H1 (cell line): ENCODE measurements at regions not wholly inside any gene's neighbourhood (a gene's known extent, or its start where the extent isn't known, plus 50 kb on each side); places are given as distances from the start of the nearest gene placed in this dataset.

ENCODE experiments used
- CTCF ChIA-PET: fragments of 300-600 bp; sonication (Branson Sonifier 250); formaldehyde crosslinking; loops from one replicate; lab custom pipeline; 2021; ENCODE audit not compliant: partially characterized antibody; lab: Charles Lee
- POLR2A ChIA-PET: fragments of 300-600 bp; sonication (Branson Sonifier 250); formaldehyde crosslinking; loops from one replicate; lab custom pipeline; 2021; ENCODE audit warnings: inconsistent platforms; ENCODE audit not compliant: partially characterized antibody; lab: Charles Lee
- DNase-seq, 2 experiments: peaks; one replicate each; pipeline versions ENCODE4 v3.0.0 to v3.0.0-alpha.2; 2010 to 2022; ENCODE audit warnings: low spot score in 2 of 2, low read depth in 1 of 2, mixed read lengths in 1 of 2
- FAIRE-seq: peaks from 2 replicates; lab custom pipeline; 2011; peaks lifted over from hg19 to GRCh38; lab: Jason Lieb, UNC
- H2AFZ ChIP-seq: 2 replicates; pipeline ENCODE4 v1.8.1; 2012; ENCODE audit warnings: low read length, inconsistent platforms
- H2AK5ac ChIP-seq: 2 replicates; pipeline ENCODE4 v1.6.1; 2013; ENCODE audit warnings: low read depth, low read length
- H2BK120ac ChIP-seq: replicated peaks from 2 replicates; pipeline ENCODE3; 2013; ENCODE audit warnings: low read depth, low read length, inconsistent platforms
- H2BK12ac ChIP-seq: 2 replicates; pipeline ENCODE4 v1.6.1; 2013; ENCODE audit warnings: low read depth, low read length
- H2BK15ac ChIP-seq: 2 replicates; pipeline ENCODE4 v1.6.1; 2013; ENCODE audit warnings: low read length
- H2BK20ac ChIP-seq: 2 replicates; pipeline ENCODE4 v1.6.1; 2013; ENCODE audit warnings: low read length
- H2BK5ac ChIP-seq: 2 replicates; pipeline ENCODE4 v1.6.1; 2013; ENCODE audit warnings: low read depth, low read length
- H3K14ac ChIP-seq: 2 replicates; pipeline ENCODE4 v1.6.1; 2013; ENCODE audit warnings: inconsistent platforms; ENCODE audit not compliant: insufficient read length
- H3K18ac ChIP-seq: 2 replicates; pipeline ENCODE4 v1.6.1; 2013; ENCODE audit warnings: low read length; ENCODE audit errors: extremely low read depth
- H3K23ac ChIP-seq: 2 replicates; pipeline ENCODE4 v1.6.1; 2013; ENCODE audit warnings: inconsistent platforms; ENCODE audit not compliant: insufficient read length
- H3K23me2 ChIP-seq: 2 replicates; pipeline ENCODE4 v1.6.1; 2013; ENCODE audit warnings: low read depth, low read length
- H3K27ac ChIP-seq: 2 replicates; pipeline ENCODE4 v1.6.1; 2011; ENCODE audit warnings: low read depth, low read length, inconsistent platforms
- H3K27me3 ChIP-seq, 4 experiments: replicated peaks in 1 of 4; 1 replicate in 1 of 4; 2 replicates in 3 of 4; pipeline versions ENCODE4 v1.6.1 to v1.8.1; 2011 to 2013; ENCODE audit warnings: low read length in 3 of 4, mild to moderate bottlenecking in 3 of 4, inconsistent platforms in 2 of 4, mixed read lengths in 2 of 4, moderate library complexity in 1 of 4; ENCODE audit not compliant: control insufficient read depth in 3 of 4, insufficient read depth in 3 of 4; ENCODE audit errors: extremely low read depth in 1 of 4
- H3K36me3 ChIP-seq, 4 experiments: 2 replicates each; pipeline versions ENCODE4 v1.6.1 to v1.8.1; 2011 to 2013; ENCODE audit warnings: mild to moderate bottlenecking in 4 of 4, low read length in 3 of 4, moderate library complexity in 2 of 4, control low read depth in 1 of 4, inconsistent platforms in 1 of 4; ENCODE audit not compliant: insufficient read depth in 4 of 4, control insufficient read depth in 2 of 4
- H3K4ac ChIP-seq: replicated peaks from 2 replicates; pipeline ENCODE3; 2013; ENCODE audit warnings: low read length, low read depth, mixed read lengths, inconsistent platforms; ENCODE audit not compliant: insufficient read length
- H3K4me1 ChIP-seq, 4 experiments: replicated peaks in 1 of 4; 1 replicate in 1 of 4; 2 replicates in 3 of 4; pipeline versions ENCODE4 v1.6.1 to v1.8.1; 2011 to 2013; ENCODE audit warnings: low read length in 3 of 4, inconsistent platforms in 2 of 4, mixed read lengths in 1 of 4; ENCODE audit not compliant: insufficient read depth in 4 of 4, control insufficient read depth in 3 of 4
- H3K4me2 ChIP-seq, 2 experiments: 2 replicates each; pipeline versions ENCODE4 v1.6.1 to v1.8.1; 2011 to 2013; ENCODE audit warnings: low read depth in 2 of 2, low read length in 2 of 2, control low read depth in 1 of 2, inconsistent platforms in 1 of 2, mild to moderate bottlenecking in 1 of 2; ENCODE audit not compliant: insufficient read depth in 1 of 2
- H3K4me3 ChIP-seq, 4 experiments: fragments of 200-600, 300-600 bp in 1 of 4; sonication (generic), shearing (Covaris generic), sonication (Bioruptor Twin) in 1 of 4; 2 replicates each; pipeline versions ENCODE4 v1.5.1 to v1.8.1; 2011 to 2016; ENCODE audit warnings: low read length in 4 of 4, low read depth in 3 of 4, control low read depth in 2 of 4, inconsistent platforms in 2 of 4, mild to moderate bottlenecking in 2 of 4, mixed read lengths in 1 of 4, moderate library complexity in 1 of 4; ENCODE audit not compliant: insufficient read depth in 2 of 4; ENCODE audit errors: extremely low read depth in 1 of 4
- H3K56ac ChIP-seq: replicated peaks from 2 replicates; pipeline ENCODE3; 2013; ENCODE audit warnings: low read depth, mild to moderate bottlenecking, mixed read lengths, low read length, inconsistent platforms; ENCODE audit not compliant: insufficient read length
- H3K79me1 ChIP-seq: 2 replicates; pipeline ENCODE4 v1.6.1; 2013; ENCODE audit warnings: low read depth, low read length, control low read depth
- H3K79me2 ChIP-seq, 2 experiments: 2 replicates each; pipeline versions ENCODE4 v1.6.1 to v1.8.1; 2012 to 2013; ENCODE audit warnings: low read length in 2 of 2, mild to moderate bottlenecking in 2 of 2, inconsistent platforms in 1 of 2; ENCODE audit not compliant: insufficient read depth in 2 of 2, control insufficient read depth in 1 of 2
- H3K9ac ChIP-seq, 4 experiments: replicated peaks in 1 of 4; 1 replicate in 1 of 4; 2 replicates in 3 of 4; pipeline versions ENCODE4 v1.6.1 to v1.8.1; 2011 to 2013; ENCODE audit warnings: low read depth in 3 of 4, low read length in 3 of 4, control low read depth in 2 of 4, mild to moderate bottlenecking in 2 of 4, moderate library complexity in 2 of 4, inconsistent platforms in 1 of 4; ENCODE audit errors: extremely low read depth in 1 of 4
- H3K9me3 ChIP-seq, 2 experiments: 2 replicates each; pipeline versions ENCODE4 v1.6.1 to v1.8.1; 2012 to 2013; ENCODE audit warnings: mild to moderate bottlenecking in 2 of 2, moderate library complexity in 2 of 2, control low read depth in 1 of 2, inconsistent platforms in 1 of 2, low read depth in 1 of 2, low read length in 1 of 2, mixed read lengths in 1 of 2; ENCODE audit not compliant: insufficient read depth in 2 of 2
- H4K20me1 ChIP-seq, 2 experiments: replicated peaks in 1 of 2; 2 replicates each; pipeline versions ENCODE3 to v1.8.1; 2011 to 2013; ENCODE audit warnings: inconsistent platforms in 2 of 2, low read length in 2 of 2, mild to moderate bottlenecking in 1 of 2; ENCODE audit not compliant: insufficient read depth in 2 of 2, control insufficient read depth in 1 of 2
- H4K5ac ChIP-seq: 2 replicates; pipeline ENCODE4 v1.6.1; 2013; ENCODE audit warnings: low read length, low read depth, mixed read lengths, inconsistent platforms; ENCODE audit not compliant: insufficient read length
- H4K8ac ChIP-seq: 2 replicates; pipeline ENCODE4 v1.8.0; 2013; ENCODE audit warnings: mild to moderate bottlenecking, moderate library complexity, low read length, inconsistent platforms; ENCODE audit not compliant: insufficient read depth; ENCODE audit errors: extremely low read depth
- H4K91ac ChIP-seq: replicated peaks from 2 replicates; pipeline ENCODE3; 2013; ENCODE audit warnings: low read length, mixed read lengths, inconsistent platforms; ENCODE audit not compliant: insufficient read length
- EP300 ChIP-seq, 2 experiments: IDR thresholded peaks; 1 replicate in 1 of 2; 2 replicates in 1 of 2; pipeline ENCODE4 v1.6.1; 2011 to 2012; ENCODE audit warnings: low read depth in 2 of 2, low read length in 2 of 2, mild to moderate bottlenecking in 2 of 2, borderline replicate concordance in 1 of 2, inconsistent platforms in 1 of 2, moderate library complexity in 1 of 2
- SP4 ChIP-seq: IDR thresholded peaks from 2 replicates; pipeline ENCODE4 v1.6.1; 2012; ENCODE audit warnings: low read length, inconsistent platforms
- WGBS, 2 experiments: shearing (Covaris generic) in 1 of 2; methylation state at CpG; one replicate each; pipeline versions ENCODE4 v1.1.6 to v1.1.7; 2013 to 2015; ENCODE audit warnings: low lambda C conversion rate in 2 of 2, mixed read lengths in 2 of 2, inconsistent platforms in 1 of 2, low coverage in 1 of 2, missing lambda C conversion rate in 1 of 2; ENCODE audit not compliant: insufficient replicate concordance in 2 of 2, insufficient coverage in 1 of 2, insufficient read length in 1 of 2; ENCODE audit errors: extremely low coverage in 1 of 2, missing lambda C conversion rate in 1 of 2; 5-methylcytosine and 5-hydroxymethylcytosine counted together

- ChIA-PET CTCF (interaction anchor here (0.5 to 2.6 kb wide), 5 partner anchors 13 to 137 kb away, joined by 3 to 9 read pairs (median 4); no protein-coding TSS in a partner anchor), POLR2A (no interaction called here)
- H3K79me1 ChIP-seq: no peaks in the 10 kb centered on the region
- WGBS, 2 experiments: 82% methylated on average over 11 of the region's 11 CpGs; no CpG with 5 or more reads in 1 of the 2 experiments
- peaks cover 0 to 10% (median 8%) of the 10 kb centered on the region in 4 experiments; a peak in 5 of 7 replicates for H3K27me3 ChIP-seq
- H3K23me2 ChIP-seq: peaks cover 11% of the 10 kb centered on the region; the same call in 1 of the 2 replicates
- no peak overlapping the region for H2BK12ac ChIP-seq
- TF ChIP-seq EP300 (IDR thresholded peaks at IDR 0.05; ENCODE audit: borderline replicate concordance in 1 of 2, low read depth in 2 of 2, low read length in 2 of 2) (no peak), SP4 (0 out of 2 replicates have a peak, but pooled peaks have one; percentile 1)
- no peak overlapping the region for H2BK20ac ChIP-seq
- H2AFZ ChIP-seq: no peak overlapping the region
- H2BK5ac ChIP-seq: no peak overlapping the region
- no peak overlapping the region for H4K8ac ChIP-seq
- H4K20me1 ChIP-seq: no peaks in the 10 kb centered on the region
- no peak overlapping the region for H3K18ac ChIP-seq
- FAIRE-seq (no peak), DNase-seq (no peak)
- H4K5ac ChIP-seq: no peak overlapping the region
- no peak overlapping the region for H3K23ac ChIP-seq
- H3K9ac ChIP-seq: no peak overlapping the region
- no peak overlapping the region for H3K4ac ChIP-seq
- no peaks in the 10 kb centered on the region for H3K9me3 ChIP-seq
- H2AK5ac ChIP-seq: no peak overlapping the region
- H3K27ac ChIP-seq: no peak overlapping the region
- H3K4me2 ChIP-seq: peak overlapping the region; percentile 64 to 93
- H3K14ac ChIP-seq: no peak overlapping the region
- no peak overlapping the region for H2BK15ac ChIP-seq
- H3K36me3 ChIP-seq: no peaks in the 10 kb centered on the region
- no peaks in the 10 kb centered on the region for H3K79me2 ChIP-seq
- H4K91ac ChIP-seq: no peak overlapping the region
- no peak overlapping the region for H3K56ac ChIP-seq
- H3K4me3 ChIP-seq: peak overlapping the region; percentile 47 to 61 (median 55); a peak in 7 of 8 replicates
- H3K4me1 ChIP-seq: peaks cover 0 to 4% (median 4%) of the 10 kb centered on the region in 4 experiments; a peak in 6 of 7 replicates
- H2BK120ac ChIP-seq: no peak overlapping the region
These were observed 99.3 kb upstream of the IGF1R start for GRCh38 chr15:98549003-98549402.
